GM18867 (cell line): ENCODE measurements at regions not wholly inside any gene's neighbourhood (a gene's known extent, or its start where the extent isn't known, plus 50 kb on each side); places are given as distances from the start of the nearest gene placed in this dataset.

Experiments used
- ATAC-seq: cut with Tn5 transposase; IDR thresholded peaks from one replicate; pipeline ENCODE4 v1.9.1; 2021; ENCODE audit warnings: mild to moderate bottlenecking, moderate library complexity; ENCODE audit not compliant: unreplicated experiment

- no peak for ATAC-seq
Measured at GRCh38 chrX:124984140-124984813, 335.4 kb upstream of the TEX13C start.

- ATAC-seq: no peak
Measured at GRCh38 chrX:124986284-124986683, 333.4 kb upstream of the TEX13C start.

- no peak for ATAC-seq
Measured at GRCh38 chrX:124993735-124994134, 325.9 kb upstream of the TEX13C start.

- no peak for ATAC-seq
Measured at GRCh38 chrX:124994404-124994803, 325.3 kb upstream of the TEX13C start.

GRCh38 chrX:125003746-125004446, 315.8 kb upstream of the TEX13C start:
- ATAC-seq: no peak

GRCh38 chrX:125004799-125005198, 314.9 kb upstream of the TEX13C start:
- no peak for ATAC-seq

- ATAC-seq: no peak
Measured at GRCh38 chrX:125005863-125006262, 313.8 kb upstream of the TEX13C start.

GRCh38 chrX:125006704-125007103, 313.0 kb upstream of the TEX13C start:
- no peak for ATAC-seq

- no peak for ATAC-seq
Measured at GRCh38 chrX:125012585-125012984, 307.1 kb upstream of the TEX13C start.

GRCh38 chrX:125029131-125029530, 290.5 kb upstream of the TEX13C start:
- no peak for ATAC-seq
